Panc1 (cell line): ENCODE measurements at regions not wholly inside any gene's neighbourhood (a gene's known extent, or its start where the extent isn't known, plus 50 kb on each side); places are given as distances from the start of the nearest gene placed in this dataset.

Source experiments
- ATAC-seq: fragments of 200-7000 bp; cut with Tn5 transposase; 2 replicates; pipeline ENCODE4 v1.9.1; 2020; ENCODE audit warnings: mild to moderate bottlenecking, moderate library complexity
- BruUV-seq: library from RNA; stranded (reverse); fragments of 400-500 nt; replicated peaks from 2 replicates; lab custom pipeline; 2021; lab: Mats Ljungman, UMichigan
- CTCF ChIA-PET: fragments of 300-600 bp; sonication (Branson Sonifier 250); formaldehyde crosslinking; loops from one replicate; lab custom pipeline; 2022; ENCODE audit warnings: antibody characterized with exemption; lab: Charles Lee
- POLR2A ChIA-PET: fragments of 300-600 bp; sonication (Branson Sonifier 250); formaldehyde crosslinking; loops from one replicate; lab custom pipeline; 2022; ENCODE audit warnings: antibody characterized with exemption; lab: Charles Lee
- DNase-seq: peaks from one replicate; pipeline ENCODE4 v3.0.0-alpha.2; 2010; ENCODE audit warnings: low read depth, low spot score
- H3K27ac ChIP-seq: 2 replicates; pipeline ENCODE4 v1.5.1; 2011; ENCODE audit warnings: mild to moderate bottlenecking, low read length, inconsistent platforms
- H3K27me3 ChIP-seq: fragments of 200-500 bp; sonication (Bioruptor generic); 2 replicates; pipeline ENCODE4 v1.6.0; 2014; ENCODE audit warnings: low read length, inconsistent platforms; ENCODE audit not compliant: control insufficient read depth, insufficient read depth
- H3K36me3 ChIP-seq: fragments of 200-500 bp; sonication (Bioruptor generic); 2 replicates; pipeline ENCODE4 v1.5.1; 2014; ENCODE audit warnings: inconsistent platforms, mild to moderate bottlenecking, low read length, moderate library complexity; ENCODE audit not compliant: control insufficient read depth, insufficient read depth
- H3K4me1 ChIP-seq: 2 replicates; pipeline ENCODE4 v1.5.1; 2011; ENCODE audit warnings: inconsistent platforms, mild to moderate bottlenecking, low read length, moderate library complexity; ENCODE audit not compliant: control insufficient read depth, insufficient read depth
- H3K4me3 ChIP-seq, 2 experiments: 2 replicates each; pipeline ENCODE4 v1.5.1; 2011 to 2012; ENCODE audit warnings: low read depth in 2 of 2, low read length in 2 of 2, mild to moderate bottlenecking in 2 of 2, inconsistent platforms in 1 of 2, moderate library complexity in 1 of 2
- H3K9me3 ChIP-seq: fragments of 200-500 bp; sonication (Bioruptor generic); 2 replicates; pipeline ENCODE4 v1.5.1; 2014; ENCODE audit warnings: low read depth, mild to moderate bottlenecking, inconsistent platforms, low read length, moderate library complexity; ENCODE audit not compliant: control insufficient read depth, insufficient read depth
- CTCF ChIP-seq: fragments of 450-650 bp; IDR thresholded peaks from 2 replicates; pipeline ENCODE4 v1.5.1; 2017; ENCODE audit warnings: mild to moderate bottlenecking
- POLR2AphosphoS5 ChIP-seq: IDR thresholded peaks from 2 replicates; pipeline ENCODE4 v1.6.1; 2012; ENCODE audit warnings: mild to moderate bottlenecking, low read depth, low read length, moderate library complexity
- REST ChIP-seq, 2 experiments: IDR thresholded peaks; 2 replicates each; pipeline ENCODE4 v1.6.1; 2011 to 2012; ENCODE audit warnings: low read depth in 2 of 2, control low read depth in 1 of 2, low read length in 1 of 2, mild to moderate bottlenecking in 1 of 2, moderate library complexity in 1 of 2; ENCODE audit not compliant: insufficient read depth in 1 of 2
- SIN3A ChIP-seq: IDR thresholded peaks from 2 replicates; pipeline ENCODE4 v1.6.1; 2012; ENCODE audit warnings: low read depth, mild to moderate bottlenecking, low read length, moderate library complexity, borderline replicate concordance; ENCODE audit not compliant: insufficient read depth
- TCF7L2 ChIP-seq: IDR thresholded peaks from 2 replicates; pipeline ENCODE4 v1.6.1; 2011; ENCODE audit warnings: mild to moderate bottlenecking, low read depth, low read length, inconsistent platforms
- in situ Hi-C: cut with HindIII; loops from 2 replicates; pipeline ENCODE4 v1.10.0; 2016; ENCODE audit warnings: low sequenced_read_pairs, low pct_unique_long_range_greater_than_20kb
- intact Hi-C: fragments of 100-400 bp; cut with micrococcal nuclease; formaldehyde crosslinking; loops from one replicate; pipeline ENCODE4 v1.10.0; 2022; ENCODE audit not compliant: unreplicated experiment

- Histone ChIP-seq H3K4me3 (no peak overlapping the region), H3K4me1 (no peaks in the 10 kb centered on the region), H3K36me3 (no peaks in the 10 kb centered on the region), H3K9me3 (no peaks in the 10 kb centered on the region), H3K27me3 (no peaks in the 10 kb centered on the region), H3K27ac (no peak overlapping the region)
- no peak for DNase-seq
- BruUV-seq, result no TSS peak
- ATAC-seq, result no peak
- in situ Hi-C loops, result no loop called here
- POLR2A ChIA-PET, result no interaction called here
- no peak for TF ChIP-seq POLR2AphosphoS5
- no peak for TF ChIP-seq CTCF
- TF ChIP-seq TCF7L2, result no peak
- TF ChIP-seq REST (IDR thresholded peaks at IDR 0.05; ENCODE audit: insufficient read depth in 1 of 2, low read depth in 2 of 2, low read length in 1 of 2), result no peak
- TF ChIP-seq SIN3A, result no peak
- intact Hi-C loops, result no loop called here
- CTCF ChIA-PET, result no interaction called here
Observed at GRCh38 chr1:143720087-143721023, 251.4 kb downstream of the FAM72C start.

GRCh38 chr1:143718524-143718923 is 253.3 kb downstream of the FAM72C start:
- CTCF ChIA-PET, result no interaction called here
- in situ Hi-C loops, result no loop called here

More at GRCh38 chr1:143718524-143718923, 253.3 kb downstream of the FAM72C start:
- intact Hi-C loops, result no loop called here
- ATAC-seq, result no peak
- POLR2A ChIA-PET, result no interaction called here
- H3K27ac ChIP-seq, result no peak overlapping the region
- no TSS peak for BruUV-seq
- H3K36me3 ChIP-seq, result no peaks in the 10 kb centered on the region
- no peak for DNase-seq
- H3K9me3 ChIP-seq, result no peaks in the 10 kb centered on the region
- H3K4me3 ChIP-seq, result no peak overlapping the region
- H3K27me3 ChIP-seq, result no peaks in the 10 kb centered on the region
- no peaks in the 10 kb centered on the region for H3K4me1 ChIP-seq
- no peak for TF ChIP-seq CTCF
- no peak for TF ChIP-seq TCF7L2
- no peak for TF ChIP-seq SIN3A
- TF ChIP-seq REST (IDR thresholded peaks at IDR 0.05; ENCODE audit: insufficient read depth in 1 of 2, low read depth in 2 of 2, low read length in 1 of 2), result no peak
- no peak for TF ChIP-seq POLR2AphosphoS5
